ENCODE measurements at regions not wholly inside any gene's neighbourhood (a gene's known extent, or its start where the extent isn't known, plus 50 kb on each side); places are given as distances from the start of the nearest gene placed in this dataset.

- H3K9me3 Mint-ChIP-seq = peaks cover 4% of the 10 kb centered on the region
- H3K36me3 Mint-ChIP-seq (ENCODE audit: low read depth) = peaks cover 7% of the 10 kb centered on the region
- no peak overlapping the region for H3K27ac Mint-ChIP-seq
- peaks cover 41% of the 10 kb centered on the region for H3K4me1 Mint-ChIP-seq (ENCODE audit: low read depth)
- intact Hi-C loops (cut with micrococcal nuclease) = no loop called here
- H3K27me3 Mint-ChIP-seq (ENCODE audit: low read depth) = no peaks in the 10 kb centered on the region
- DNase-seq = no peak
- CTCF ChIA-PET = interaction anchor here (0.6 kb wide), 1 partner anchor 91 kb away, joined by 4 read pairs; no protein-coding TSS in a partner anchor
- H3K4me3 Mint-ChIP-seq = no peak overlapping the region
Observed at GRCh38 chr12:92519284-92519683, 183.5 kb upstream of the PLEKHG7 start.

- H3K4me3 Mint-ChIP-seq = no peak overlapping the region
- intact Hi-C loops (cut with micrococcal nuclease) = no loop called here
- CTCF ChIA-PET = no interaction called here
- H3K27ac Mint-ChIP-seq = no peak overlapping the region
- DNase-seq = no peak
- H3K4me1 Mint-ChIP-seq (ENCODE audit: low read depth) = peaks cover 44% of the 10 kb centered on the region
- peaks cover 2% of the 10 kb centered on the region for H3K36me3 Mint-ChIP-seq (ENCODE audit: low read depth)
- no peaks in the 10 kb centered on the region for H3K9me3 Mint-ChIP-seq
- no peaks in the 10 kb centered on the region for H3K27me3 Mint-ChIP-seq (ENCODE audit: low read depth)
Observed at GRCh38 chr12:92518071-92518470, 184.7 kb upstream of the PLEKHG7 start.

- DNase-seq = peak; percentile 72
- H3K4me1 Mint-ChIP-seq (ENCODE audit: low read depth) = peaks cover 46% of the 10 kb centered on the region
- peaks cover 2% of the 10 kb centered on the region for H3K36me3 Mint-ChIP-seq (ENCODE audit: low read depth)
- no peaks in the 10 kb centered on the region for H3K27me3 Mint-ChIP-seq (ENCODE audit: low read depth)
- CTCF ChIA-PET = interaction anchor here (0.8 to 3.1 kb wide), 5 partner anchors 11 to 67 kb away, joined by 3 to 12 read pairs (median 3); no protein-coding TSS in a partner anchor
- peak overlapping the region; percentile 61 for H3K4me3 Mint-ChIP-seq
- intact Hi-C loops (cut with micrococcal nuclease) = loop anchor here (1.0 kb wide), 2 partner anchors 23 to 36 kb away; no protein-coding TSS in a partner anchor
- H3K27ac Mint-ChIP-seq = peak overlapping the region; percentile 92
- H3K9me3 Mint-ChIP-seq = no peaks in the 10 kb centered on the region
Observed at GRCh38 chr12:92516277-92516600, 186.6 kb upstream of the PLEKHG7 start.

DNA sequence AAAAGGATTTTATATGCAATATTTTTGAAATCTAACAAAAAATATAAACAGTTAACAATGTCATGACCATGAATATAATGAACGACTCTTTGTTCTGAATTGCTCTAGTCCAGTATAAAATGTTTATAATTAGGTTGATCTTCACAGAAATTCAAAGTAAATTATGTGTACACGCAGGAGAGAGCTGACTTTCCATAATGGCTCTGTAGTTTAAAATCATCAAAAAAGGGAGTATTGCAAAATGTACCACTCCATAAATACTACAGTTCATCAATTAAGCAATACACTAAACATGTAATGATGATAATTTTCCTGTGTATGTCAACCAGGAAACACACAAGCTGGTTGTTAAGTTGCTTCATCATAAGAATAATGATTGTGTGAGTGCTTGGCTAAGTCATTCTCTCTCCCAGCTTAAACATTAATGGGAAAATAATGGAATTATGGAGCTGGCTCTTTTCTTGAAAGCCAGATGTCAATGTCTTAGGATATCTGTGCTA is 189.5 kb upstream of the PLEKHG7 start:
- DNase-seq = no peak
- peaks cover 33% of the 10 kb centered on the region for H3K4me1 Mint-ChIP-seq (ENCODE audit: low read depth)
- H3K9me3 Mint-ChIP-seq = peaks cover 1% of the 10 kb centered on the region
- no peak overlapping the region for H3K27ac Mint-ChIP-seq
- CTCF ChIA-PET = interaction anchor here (1.0 to 1.1 kb wide), 2 partner anchors 8 to 44 kb away, joined by 3 read pairs; no protein-coding TSS in a partner anchor
- H3K4me3 Mint-ChIP-seq = no peak overlapping the region
- intact Hi-C loops (cut with micrococcal nuclease) = no loop called here
- no peaks in the 10 kb centered on the region for H3K36me3 Mint-ChIP-seq (ENCODE audit: low read depth)
- H3K27me3 Mint-ChIP-seq (ENCODE audit: low read depth) = no peaks in the 10 kb centered on the region

- H3K27me3 Mint-ChIP-seq (ENCODE audit: low read depth) = no peaks in the 10 kb centered on the region
- peaks cover 1% of the 10 kb centered on the region for H3K9me3 Mint-ChIP-seq
- CTCF ChIA-PET = interaction anchor here (1.2 to 1.4 kb wide), 2 partner anchors 14 to 58 kb away, joined by 3 to 4 read pairs; no protein-coding TSS in a partner anchor
- H3K4me1 Mint-ChIP-seq (ENCODE audit: low read depth) = peaks cover 34% of the 10 kb centered on the region
- DNase-seq = no peak
- intact Hi-C loops (cut with micrococcal nuclease) = no loop called here
- H3K4me3 Mint-ChIP-seq = no peak overlapping the region
- no peaks in the 10 kb centered on the region for H3K36me3 Mint-ChIP-seq (ENCODE audit: low read depth)
- H3K27ac Mint-ChIP-seq = no peak overlapping the region
Observed at GRCh38 chr12:92511786-92512185, 191.0 kb upstream of the PLEKHG7 start.

DNA sequence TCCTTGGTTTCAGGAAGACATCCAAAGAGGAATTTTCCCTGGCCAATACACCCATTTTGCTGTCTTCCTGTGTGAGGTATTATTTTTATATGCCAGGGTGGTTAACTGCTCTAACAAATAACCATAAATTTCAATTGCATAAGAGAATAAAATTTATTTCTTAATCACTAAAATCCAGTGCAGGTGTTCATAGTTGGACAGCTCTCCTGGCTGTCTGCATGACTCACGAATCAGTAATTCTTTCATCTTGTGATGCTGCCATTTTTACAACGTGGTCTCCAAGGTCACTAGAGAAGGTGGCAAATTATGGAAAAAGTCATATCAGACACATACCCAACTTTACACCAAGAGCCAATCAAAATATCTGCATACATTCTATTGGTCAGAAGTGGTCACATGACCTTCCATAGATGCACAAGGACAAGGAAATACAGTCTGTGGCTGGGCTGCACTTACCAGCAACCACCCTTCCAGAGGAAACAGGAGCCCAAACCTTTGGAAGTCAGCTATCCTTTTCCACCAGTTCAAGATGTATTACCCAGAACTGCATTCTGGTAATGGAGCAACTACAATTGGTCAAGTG is 193.5 kb upstream of the PLEKHG7 start:
- H3K4me1 Mint-ChIP-seq (ENCODE audit: low read depth) = peaks cover 39% of the 10 kb centered on the region
- intact Hi-C loops (cut with micrococcal nuclease) = loop anchor here (5.0 kb wide), 1 partner anchor 632 kb away; no protein-coding TSS in a partner anchor
- H3K27me3 Mint-ChIP-seq (ENCODE audit: low read depth) = no peaks in the 10 kb centered on the region
- H3K36me3 Mint-ChIP-seq (ENCODE audit: low read depth) = no peaks in the 10 kb centered on the region
- no peak overlapping the region for H3K27ac Mint-ChIP-seq
- DNase-seq = no peak
- CTCF ChIA-PET = interaction anchor here (0.7 kb wide), 1 partner anchor 57 kb away, joined by 4 read pairs; no protein-coding TSS in a partner anchor
- H3K4me3 Mint-ChIP-seq = no peak overlapping the region
- peaks cover 1% of the 10 kb centered on the region for H3K9me3 Mint-ChIP-seq

GRCh38 chr12:92506891-92507290 is 195.9 kb upstream of the PLEKHG7 start:
- intact Hi-C loops (cut with micrococcal nuclease) = loop anchor here (2.0 to 5.0 kb wide), 2 partner anchors 630 to 728 kb away; no protein-coding TSS in a partner anchor

DNA sequence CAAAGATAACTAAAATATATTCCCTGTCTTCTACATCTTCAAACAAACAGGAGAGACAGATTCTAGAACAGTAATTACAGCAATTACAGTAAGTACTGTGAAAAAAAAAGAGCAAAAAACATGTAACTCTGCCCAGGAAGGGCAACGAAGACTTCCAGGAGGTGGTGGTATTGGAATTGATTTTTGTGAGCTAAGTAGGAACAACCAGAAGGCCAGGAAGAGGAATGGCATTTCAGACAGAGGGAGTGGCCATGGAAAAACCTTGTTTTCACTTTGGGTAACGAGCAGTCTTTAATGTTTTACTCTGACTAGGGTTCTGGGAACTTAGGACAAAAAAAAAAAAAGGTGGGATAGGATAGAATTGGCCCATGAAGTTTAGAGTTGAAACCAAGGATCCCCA is 196.3 kb upstream of the PLEKHG7 start:
- H3K4me3 Mint-ChIP-seq = no peak overlapping the region
- intact Hi-C loops (cut with micrococcal nuclease) = loop anchor here (2.0 to 5.0 kb wide), 2 partner anchors 629 to 728 kb away; no protein-coding TSS in a partner anchor
- no peak for DNase-seq
- peaks cover 1% of the 10 kb centered on the region for H3K9me3 Mint-ChIP-seq
- H3K4me1 Mint-ChIP-seq (ENCODE audit: low read depth) = peaks cover 57% of the 10 kb centered on the region
- CTCF ChIA-PET = interaction anchor here (0.6 to 2.8 kb wide), 8 partner anchors 10 to 1569 kb away, joined by 3 to 12 read pairs (median 6); no protein-coding TSS in a partner anchor
- H3K27ac Mint-ChIP-seq = peak overlapping the region; percentile 89
- no peaks in the 10 kb centered on the region for H3K27me3 Mint-ChIP-seq (ENCODE audit: low read depth)
- no peaks in the 10 kb centered on the region for H3K36me3 Mint-ChIP-seq (ENCODE audit: low read depth)

More at GRCh38 chr12:92506891-92507290, 195.9 kb upstream of the PLEKHG7 start:
- Mint-ChIP-seq H3K27ac (peak overlapping the region; percentile 89), H3K27me3 (ENCODE audit: low read depth) (no peaks in the 10 kb centered on the region), H3K4me3 (no peak overlapping the region), H3K36me3 (ENCODE audit: low read depth) (no peaks in the 10 kb centered on the region), H3K4me1 (ENCODE audit: low read depth) (peaks cover 57% of the 10 kb centered on the region), H3K9me3 (peaks cover 1% of the 10 kb centered on the region)
- CTCF ChIA-PET = interaction anchor here (0.6 to 2.8 kb wide), 5 partner anchors 9 to 1568 kb away, joined by 3 to 12 read pairs (median 5); no protein-coding TSS in a partner anchor
- DNase-seq = no peak

DNA sequence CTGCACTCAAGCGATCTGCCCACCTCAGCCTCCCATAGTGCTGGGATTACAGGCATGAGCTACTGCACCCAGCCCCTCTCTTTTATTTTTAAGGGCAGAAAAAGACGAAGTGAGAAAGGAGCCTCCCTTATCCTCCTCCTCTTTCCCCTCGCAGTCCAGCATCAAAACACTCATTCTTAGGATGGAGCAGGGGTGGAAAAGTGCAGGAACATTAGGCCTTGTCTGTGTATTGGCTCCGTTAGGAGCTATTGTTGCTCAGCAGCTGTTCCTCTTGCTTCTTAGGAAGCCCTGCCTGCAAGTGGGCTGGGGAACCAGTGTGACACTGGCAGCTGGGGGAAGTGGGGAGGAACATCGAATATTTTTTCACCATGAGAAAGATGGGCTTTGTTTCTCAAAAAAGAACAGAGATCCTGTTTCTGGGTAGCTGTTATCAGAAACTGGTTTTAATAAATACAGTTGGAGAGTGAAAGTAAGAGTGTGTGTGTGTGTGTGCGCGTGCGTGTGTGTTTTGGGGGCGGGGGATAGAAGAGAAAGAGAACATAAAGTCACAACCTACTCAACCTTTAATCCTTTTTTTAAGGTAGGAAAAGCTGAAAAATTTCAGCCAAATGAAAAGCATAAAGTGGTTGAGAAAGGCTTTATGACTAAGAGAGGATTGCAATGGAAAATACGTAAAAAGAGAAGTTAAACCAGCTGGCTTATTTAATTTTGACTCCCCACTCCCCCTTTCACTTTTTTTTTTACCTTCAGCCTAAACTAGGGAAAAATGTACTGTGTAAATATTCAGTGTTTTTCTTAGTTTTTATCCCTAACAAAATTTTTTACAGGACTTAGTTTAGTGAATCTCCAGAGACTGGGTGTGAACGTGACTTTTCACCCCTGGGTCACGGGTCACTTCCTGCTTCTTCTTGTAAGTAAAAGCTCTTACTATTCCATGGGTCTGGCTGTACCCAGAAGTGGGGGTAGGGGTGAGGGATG is 197.2 kb upstream of the PLEKHG7 start:
- Mint-ChIP-seq H3K36me3 (ENCODE audit: low read depth) (no peaks in the 10 kb centered on the region), H3K27me3 (ENCODE audit: low read depth) (no peaks in the 10 kb centered on the region), H3K4me3 (peak overlapping the region; percentile 69), H3K27ac (peak overlapping the region; percentile 89), H3K4me1 (ENCODE audit: low read depth) (peaks cover 56% of the 10 kb centered on the region), H3K9me3 (peaks cover 1% of the 10 kb centered on the region)
- peak; percentile 77 for DNase-seq
- intact Hi-C loops (cut with micrococcal nuclease) = loop anchor here (1.0 to 5.0 kb wide), 10 partner anchors 34 to 727 kb away; no protein-coding TSS in a partner anchor
- CTCF ChIA-PET = interaction anchor here (0.5 to 4.0 kb wide), 16 partner anchors 8 to 729 kb away, joined by 3 to 26 read pairs (median 5); no protein-coding TSS in a partner anchor

- H3K27ac Mint-ChIP-seq = peak overlapping the region; percentile 22
- no peaks in the 10 kb centered on the region for H3K9me3 Mint-ChIP-seq
- peaks cover 56% of the 10 kb centered on the region for H3K4me1 Mint-ChIP-seq (ENCODE audit: low read depth)
- CTCF ChIA-PET = interaction anchor here (0.9 to 5.5 kb wide), 12 partner anchors 9 to 370 kb away, joined by 3 to 67 read pairs (median 6); no protein-coding TSS in a partner anchor
- no peak for DNase-seq
- no peaks in the 10 kb centered on the region for H3K27me3 Mint-ChIP-seq (ENCODE audit: low read depth)
- intact Hi-C loops (cut with micrococcal nuclease) = loop anchor here (2.0 to 5.0 kb wide), 4 partner anchors 368 to 1142 kb away; no protein-coding TSS in a partner anchor
- H3K36me3 Mint-ChIP-seq (ENCODE audit: low read depth) = no peaks in the 10 kb centered on the region
- no peak overlapping the region for H3K4me3 Mint-ChIP-seq
Observed at GRCh38 chr12:92504594-92504981, 198.2 kb upstream of the PLEKHG7 start.

DNA sequence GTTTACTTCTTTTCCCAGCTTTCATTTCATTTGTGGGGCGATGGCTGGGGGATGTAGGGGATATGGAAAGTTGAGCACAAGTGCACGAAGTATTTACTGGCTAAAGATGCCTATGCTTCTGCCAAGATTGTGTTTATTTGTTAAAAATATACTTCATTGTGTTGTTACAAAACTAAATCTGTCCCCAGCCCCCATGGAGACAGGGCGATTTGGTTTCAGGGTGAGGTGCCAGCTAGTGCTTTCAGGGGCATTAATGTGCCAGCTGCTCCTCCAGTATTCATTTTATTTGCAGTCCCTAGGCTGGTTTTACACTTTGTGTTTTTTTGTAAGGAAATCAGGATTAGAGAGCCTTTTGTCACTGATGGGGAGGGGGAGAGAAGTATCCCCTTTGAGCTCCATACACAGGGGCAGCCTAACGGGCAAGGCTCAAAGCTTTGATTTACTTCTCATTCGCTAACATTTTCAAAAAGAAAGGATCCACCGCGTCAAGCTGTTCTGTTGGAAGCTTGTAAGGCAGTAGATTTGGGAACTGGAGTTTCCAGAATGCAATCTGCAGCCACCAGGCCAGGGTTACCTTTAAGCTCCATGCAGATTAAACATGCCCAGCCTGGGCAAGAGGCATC is 198.7 kb upstream of the PLEKHG7 start:
- Mint-ChIP-seq H3K9me3 (no peaks in the 10 kb centered on the region), H3K27ac (peak overlapping the region; percentile 90), H3K4me3 (no peak overlapping the region), H3K4me1 (ENCODE audit: low read depth) (peaks cover 55% of the 10 kb centered on the region), H3K27me3 (ENCODE audit: low read depth) (no peaks in the 10 kb centered on the region), H3K36me3 (ENCODE audit: low read depth) (no peaks in the 10 kb centered on the region)
- CTCF ChIA-PET = interaction anchor here (0.6 to 5.5 kb wide), 17 partner anchors 11 to 381 kb away, joined by 3 to 67 read pairs (median 6); no protein-coding TSS in a partner anchor
- intact Hi-C loops (cut with micrococcal nuclease) = loop anchor here (1.0 to 5.0 kb wide), 10 partner anchors 34 to 1142 kb away; partner anchors contain the start of gene PLEKHG7
- DNase-seq = no peak

All from activated naive CD4-positive, alpha-beta T cell treated with anti-CD3 and anti-CD28 coated beads for 36 hours (primary cell).